HG03196 (cell line): ENCODE measurements at regions not wholly inside any gene's neighbourhood (a gene's known extent, or its start where the extent isn't known, plus 50 kb on each side); places are given as distances from the start of the nearest gene placed in this dataset.

Experiments
- ATAC-seq: cut with Tn5 transposase; IDR thresholded peaks from one replicate; pipeline ENCODE4 v1.9.1; 2021; ENCODE audit not compliant: unreplicated experiment

- ATAC-seq, result no peak
Observed at GRCh38 chr3:115324056-115324455, 177.0 kb upstream of the ZBTB20 start.

DNA sequence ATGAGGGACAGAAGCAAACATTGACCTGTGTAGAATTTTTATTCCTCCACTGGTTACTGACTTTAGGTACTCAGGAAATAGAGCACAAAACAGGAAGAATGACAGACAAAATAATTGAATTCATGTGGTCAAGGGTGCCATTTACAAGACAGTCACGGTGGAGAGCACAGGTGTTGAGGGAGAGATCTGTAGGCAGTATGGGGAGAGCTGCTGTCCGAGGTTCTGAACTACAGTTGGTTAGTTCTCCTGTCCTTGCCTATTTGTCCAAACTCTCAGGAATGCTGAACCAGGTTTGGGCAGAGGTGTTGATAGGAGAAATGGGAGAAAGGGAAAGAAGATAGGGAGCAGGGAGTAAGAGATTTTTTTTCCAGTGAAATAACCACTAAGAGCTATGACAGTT is 178.5 kb upstream of the ZBTB20 start:
- ATAC-seq, result no peak

DNA sequence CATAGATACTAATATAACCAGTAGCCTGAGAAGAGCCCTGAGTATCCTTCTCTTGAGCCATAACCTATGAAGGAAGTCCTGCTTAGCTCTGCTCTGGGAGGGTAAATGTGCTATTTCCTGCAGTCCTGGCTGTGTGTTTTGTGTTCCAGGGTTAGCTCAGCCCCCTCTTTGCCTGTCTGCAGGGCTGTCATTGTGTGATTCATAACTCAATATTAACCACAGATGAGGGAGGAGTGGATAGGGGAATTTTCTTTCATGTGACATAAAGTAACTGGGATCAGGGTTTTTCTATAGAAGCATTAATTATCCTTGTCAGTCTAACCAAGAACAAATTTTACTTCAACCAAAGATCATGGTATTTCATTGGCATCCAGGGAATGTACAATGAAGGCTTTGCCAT is 183.3 kb upstream of the ZBTB20 start:
- no peak for ATAC-seq

DNA sequence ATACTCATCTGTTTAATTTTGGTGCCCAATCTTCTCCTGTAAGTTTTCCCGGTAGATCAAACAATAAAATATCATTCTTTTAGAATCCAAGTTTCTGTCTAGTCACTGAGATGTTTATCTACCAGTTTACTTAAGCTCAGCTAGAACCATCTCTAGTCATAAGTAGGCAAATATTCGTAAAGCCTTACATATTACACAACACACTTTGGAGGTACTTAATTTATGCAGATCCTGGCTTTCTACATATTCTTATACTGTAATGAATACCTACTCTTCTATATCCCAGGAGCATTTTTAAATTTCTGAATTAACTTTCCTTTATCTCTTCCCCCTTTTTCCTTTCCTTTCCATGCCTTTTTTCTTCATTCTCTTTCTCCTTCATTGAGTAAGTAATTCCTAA is 185.9 kb upstream of the ZBTB20 start:
- no peak for ATAC-seq

GRCh38 chr3:115336836-115337235 is 189.7 kb upstream of the ZBTB20 start:
- no peak for ATAC-seq

GRCh38 chr3:115340586-115340985 is 193.5 kb upstream of the ZBTB20 start:
- no peak for ATAC-seq

DNA sequence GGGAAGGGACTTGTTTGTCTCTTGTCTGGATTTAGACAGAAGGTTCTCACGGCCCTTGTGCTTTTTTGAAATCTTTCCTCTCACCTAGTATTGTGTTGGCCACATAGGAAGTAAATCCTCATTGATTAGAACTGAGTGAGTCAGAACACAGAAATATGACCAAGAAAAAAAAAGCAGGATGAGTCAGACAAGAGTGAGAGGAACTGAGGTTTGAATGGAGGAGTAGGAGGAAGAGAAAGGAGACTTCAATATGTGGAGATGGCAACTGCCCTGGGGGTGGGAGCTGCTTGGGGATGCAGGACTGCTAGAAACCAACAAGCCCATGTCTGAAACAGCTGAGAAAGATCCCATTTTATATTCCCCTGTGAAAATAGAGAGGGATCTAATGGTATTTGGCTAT is 194.1 kb upstream of the ZBTB20 start:
- no peak for ATAC-seq

DNA sequence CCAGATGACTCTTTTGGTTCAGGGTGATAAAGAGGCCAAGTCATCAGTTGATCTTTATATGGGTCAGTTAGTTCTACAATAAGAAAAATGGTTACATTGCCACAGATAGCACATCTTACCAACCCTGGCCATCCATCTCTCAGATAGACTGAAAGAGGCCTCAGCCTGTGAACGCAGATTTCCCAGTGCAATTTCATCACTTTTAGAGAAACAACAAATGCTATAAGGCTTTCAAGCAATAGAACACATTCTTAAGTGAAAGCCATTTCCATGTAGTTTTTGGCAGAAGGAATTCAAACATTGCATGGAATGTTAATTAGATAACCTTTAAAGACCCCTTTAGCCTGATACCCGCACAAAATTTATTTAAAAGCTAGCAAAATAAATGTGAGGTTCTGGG is 200.6 kb upstream of the ZBTB20 start:
- no peak for ATAC-seq

GRCh38 chr3:115348412-115348811 is 201.3 kb upstream of the ZBTB20 start:
- ATAC-seq, result no peak

DNA sequence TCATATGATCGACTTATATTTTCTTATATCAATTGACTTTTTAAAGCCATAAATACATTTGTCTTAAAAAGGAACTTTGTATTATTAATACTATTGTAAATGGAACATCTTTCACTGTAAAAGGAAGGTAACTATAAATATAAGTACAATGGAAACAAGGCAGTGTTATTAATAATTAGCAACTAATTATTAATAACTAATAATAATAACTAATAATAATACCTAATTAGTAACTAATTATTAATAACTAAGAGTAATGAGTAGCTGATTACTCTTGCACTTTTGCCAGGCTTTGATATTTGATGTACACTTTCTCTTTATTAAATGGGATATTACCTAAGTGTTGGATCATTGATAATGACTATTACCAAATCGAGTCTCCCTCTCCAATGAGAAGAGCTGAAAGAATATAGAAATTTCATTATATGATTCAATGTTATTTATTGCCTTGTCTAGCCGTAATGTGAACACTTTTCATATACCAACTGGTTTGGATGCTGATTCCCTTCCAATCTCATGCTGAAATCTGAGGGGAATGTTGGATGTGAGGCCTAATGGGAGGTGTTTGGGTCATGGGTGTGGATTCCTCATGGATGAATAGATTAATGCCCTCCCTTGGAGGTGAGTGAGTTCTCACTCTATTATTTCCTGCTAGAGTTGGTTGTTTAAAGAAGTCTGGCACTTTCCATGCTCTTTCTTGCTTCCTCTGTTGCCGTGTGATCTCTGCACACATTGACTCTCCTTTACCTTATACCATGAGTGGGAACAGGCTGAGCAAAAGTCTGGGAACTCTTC is 202.1 kb upstream of the ZBTB20 start:
- no peak for ATAC-seq

GRCh38 chr3:115350606-115351005 is 203.5 kb upstream of the ZBTB20 start:
- no peak for ATAC-seq

DNA sequence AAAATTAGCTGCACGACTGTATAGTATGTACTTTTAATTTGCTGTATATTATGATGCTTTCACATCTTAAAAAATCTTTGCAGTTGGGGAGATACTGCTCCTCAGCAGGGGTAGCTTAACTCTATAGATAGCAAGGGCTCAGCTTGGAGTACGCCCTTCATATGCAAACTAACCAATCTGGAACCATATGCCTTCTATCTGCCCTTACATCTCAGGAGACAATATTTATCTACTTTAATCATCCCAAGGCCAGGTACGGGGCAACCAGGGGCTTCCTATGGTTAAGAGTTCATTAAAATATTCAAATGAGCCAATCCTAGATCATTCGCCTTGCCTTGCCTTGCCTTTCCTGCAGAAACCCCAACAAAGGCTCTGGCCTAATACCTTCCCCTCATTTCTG is 204.1 kb upstream of the ZBTB20 start:
- ATAC-seq, result no peak

DNA sequence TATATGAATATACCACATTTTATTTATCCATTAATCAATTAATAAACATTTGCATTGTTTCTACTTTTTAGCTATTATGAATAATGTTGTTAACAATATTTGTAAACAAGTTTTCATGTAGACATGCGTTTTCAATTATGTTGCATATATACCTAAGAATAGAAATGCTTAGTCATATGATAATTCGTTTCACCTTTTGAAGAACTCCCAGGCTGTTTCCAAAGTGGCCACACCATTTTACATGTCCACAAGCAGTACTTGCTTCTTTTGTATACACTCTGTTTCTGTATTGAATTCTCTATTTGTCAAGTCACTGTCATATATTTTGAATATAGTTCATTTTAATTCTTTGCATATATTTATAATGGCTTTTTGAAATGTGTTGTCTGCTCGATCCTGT is 206.9 kb upstream of the ZBTB20 start:
- no peak for ATAC-seq

- no peak for ATAC-seq
Observed at GRCh38 chr3:115357456-115357855, 210.4 kb upstream of the ZBTB20 start.

GRCh38 chr3:115359536-115359935 is 212.4 kb upstream of the ZBTB20 start:
- ATAC-seq, result peak; percentile 94

DNA sequence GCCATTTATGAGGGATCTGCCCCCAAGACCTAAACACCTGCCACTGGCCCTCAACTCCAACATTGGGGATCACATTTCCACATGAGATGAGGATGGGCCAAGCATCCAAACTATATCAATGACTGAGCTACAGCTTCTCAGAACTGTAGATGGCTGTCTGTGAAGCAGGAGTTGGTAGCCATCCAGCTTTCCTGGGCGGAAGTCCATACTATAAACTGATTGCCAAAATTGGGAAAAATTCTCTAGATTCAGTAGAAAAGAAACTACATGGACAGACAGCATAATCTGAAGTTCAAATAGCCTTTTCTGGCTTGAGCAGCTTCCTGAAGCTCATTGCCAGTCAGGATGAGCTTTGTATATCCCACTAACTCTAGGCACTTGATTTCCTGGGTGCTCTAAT is 214.7 kb upstream of the ZBTB20 start:
- ATAC-seq, result no peak

- no peak for ATAC-seq
Observed at GRCh38 chr3:115363071-115363470, 216.0 kb upstream of the ZBTB20 start.

GRCh38 chr3:115369021-115369420 is 221.9 kb upstream of the ZBTB20 start:
- ATAC-seq, result no peak

DNA sequence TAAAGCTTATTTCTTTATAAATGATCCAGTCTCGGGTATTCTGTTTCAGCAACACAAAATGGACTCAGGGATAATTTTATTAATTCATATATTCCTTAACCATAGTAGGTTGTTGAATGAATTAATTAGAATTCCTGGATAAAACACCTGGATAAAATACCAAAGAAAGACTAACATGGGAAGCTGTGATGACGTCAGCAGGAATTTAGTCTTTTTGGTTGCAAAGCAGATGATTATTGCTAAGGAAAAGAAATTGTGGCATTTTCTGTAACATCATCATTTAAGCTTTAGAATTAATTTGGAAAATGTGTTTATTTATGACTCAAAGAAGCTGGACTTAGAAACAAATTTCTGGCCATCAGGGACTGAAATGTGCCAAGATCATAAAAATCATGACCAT is 228.3 kb upstream of the ZBTB20 start:
- no peak for ATAC-seq

DNA sequence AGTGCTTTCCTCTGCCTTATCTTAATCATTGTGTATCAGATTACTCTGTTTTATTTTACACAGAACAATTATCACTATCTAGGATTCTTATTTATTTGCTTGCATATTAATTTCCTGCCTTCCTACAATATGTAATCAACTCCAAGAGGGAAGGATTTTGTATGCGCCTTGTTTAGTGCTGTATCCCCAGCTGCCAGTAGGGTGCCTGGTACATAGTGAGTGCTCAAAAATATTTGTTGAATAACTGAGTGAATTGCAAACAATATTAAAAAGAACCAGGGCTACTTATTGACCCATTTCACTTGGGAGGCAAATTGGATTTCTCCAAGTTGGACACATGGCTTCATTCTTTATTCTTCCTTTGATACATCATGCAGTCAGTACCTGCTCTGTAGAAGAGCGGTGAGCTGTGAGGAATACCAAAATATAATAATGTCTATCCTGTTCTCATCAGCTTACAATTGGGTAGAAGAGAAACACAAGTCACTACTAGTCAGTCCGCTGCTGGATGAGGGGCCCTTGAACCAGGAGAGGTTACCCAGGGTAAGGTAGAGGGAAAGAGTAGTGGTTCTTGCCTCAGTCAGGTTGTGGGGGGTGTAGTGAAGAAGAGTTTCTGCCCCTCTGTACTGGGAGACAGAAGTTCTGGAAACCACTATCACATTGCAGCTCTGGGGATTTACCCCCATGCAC is 233.9 kb upstream of the ZBTB20 start:
- ATAC-seq, result no peak

GRCh38 chr3:115381573-115381912 is 234.5 kb upstream of the ZBTB20 start:
- ATAC-seq, result no peak

GRCh38 chr3:115381931-115382330 is 234.8 kb upstream of the ZBTB20 start:
- no peak for ATAC-seq

DNA sequence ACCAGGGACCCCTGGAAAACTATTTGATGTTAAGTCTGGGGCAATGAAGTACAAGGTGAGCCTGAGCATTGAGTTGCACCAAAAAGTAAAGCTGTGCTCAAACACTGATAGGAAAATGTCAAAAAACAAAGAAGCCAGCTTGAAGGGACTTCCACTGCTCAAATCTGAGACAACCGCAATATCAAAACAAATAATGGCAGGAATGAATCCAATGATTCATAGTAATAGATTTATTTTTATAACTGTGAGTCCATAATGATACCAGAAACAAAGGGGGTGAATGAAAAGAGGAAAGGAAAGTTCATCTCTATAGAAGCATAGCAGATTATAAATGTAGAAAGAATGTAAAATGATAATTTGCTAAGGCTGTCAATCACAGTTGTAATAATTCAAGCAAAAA is 237.3 kb upstream of the ZBTB20 start:
- ATAC-seq, result no peak
